ENCODE measurements at regions not wholly inside any gene's neighbourhood (a gene's known extent, or its start where the extent isn't known, plus 50 kb on each side); places are given as distances from the start of the nearest gene placed in this dataset.

DNA sequence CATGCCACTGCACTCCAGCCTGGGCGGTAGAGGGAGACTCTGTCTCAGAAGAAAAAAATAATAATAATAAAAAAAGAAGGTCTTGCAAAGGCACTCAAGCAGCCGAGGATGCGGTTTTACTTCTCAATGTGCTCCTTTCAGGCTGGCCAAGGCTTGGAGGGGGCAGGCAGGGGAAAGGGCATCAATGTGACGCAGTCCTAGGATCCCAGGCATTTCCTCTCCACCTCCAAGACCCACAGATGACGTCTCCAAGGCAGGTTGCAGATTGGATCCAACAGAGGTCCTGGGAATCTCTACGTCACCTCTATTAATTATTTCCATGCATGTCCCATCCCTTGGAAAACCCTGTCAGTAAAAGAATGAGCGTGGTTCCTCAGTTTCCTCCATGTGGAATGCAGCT lies 56.2 kb downstream of the FAM43A start:
- BruUV-seq (replicated peaks): no TSS peak
- Histone ChIP-seq H2AFZ (ENCODE audit: low read length) (no peak overlapping the region), H3K9me3 (ENCODE audit: low read length) (no peaks in the 10 kb centered on the region), H3K4me2 (ENCODE audit: low read depth, low read length) (no peak overlapping the region), H3K9ac (ENCODE audit: insufficient read depth, low read depth, low read length) (no peak overlapping the region), H3K36me3 (replicated peaks in 1 of 2; ENCODE audit: control insufficient read depth in 1 of 2, insufficient read depth in 2 of 2, low read length in 2 of 2) (no peaks in the 10 kb centered on the region), H3K27ac (ENCODE audit: extremely low read length, insufficient read depth, low read length) (no peak overlapping the region), H3K4me3 (replicated peaks in 1 of 3; ENCODE audit: insufficient read depth in 1 of 3, low read depth in 2 of 3, low read length in 3 of 3) (no peak overlapping the region), H3K79me2 (ENCODE audit: insufficient read depth, low read length) (no peaks in the 10 kb centered on the region), H3K27me3 (ENCODE audit: control insufficient read depth in 1 of 2, insufficient read depth in 2 of 2, low read length in 2 of 2) (peaks cover 0 to 41% of the 10 kb centered on the region in 2 experiments; a peak in 4 of 5 replicates), H3K4me1 (ENCODE audit: insufficient read depth, low read length) (peaks cover 25% of the 10 kb centered on the region), H4K20me1 (ENCODE audit: insufficient read depth, low read length) (no peaks in the 10 kb centered on the region)
- ATAC-seq: no peak
- WGBS (ENCODE audit: low lambda C conversion rate): 45% methylated on average over 6 of the region's 7 CpGs
- in situ Hi-C loops (cut with HindIII; ENCODE audit: extremely low pct_ligation_motif_present, low pct_unique_long_range_greater_than_20kb) (loop anchor here (10.0 kb wide), 1 partner anchor 57 kb away; the partner anchor contains the start of gene FAM43A), intact Hi-C loops (cut with micrococcal nuclease; ENCODE audit: unreplicated experiment) (loop anchor here (10.0 kb wide), 1 partner anchor 57 kb away; the partner anchor contains the start of gene FAM43A)
- TF ChIP-seq CHD4 (IDR thresholded peaks at IDR 0.05; ENCODE audit: borderline replicate concordance, low read length) (no peak), ZBTB38 (CRISPR knock-in tag; IDR thresholded peaks at IDR 0.05) (no peak)
- ChIA-PET CTCF (ENCODE audit: low intra/inter-chr PET ratio, low total read pairs) (no interaction called here), POLR2A (no interaction called here)
- FAIRE-seq: no peak
- DNase-seq (ENCODE audit: low spot score): no peak

DNA sequence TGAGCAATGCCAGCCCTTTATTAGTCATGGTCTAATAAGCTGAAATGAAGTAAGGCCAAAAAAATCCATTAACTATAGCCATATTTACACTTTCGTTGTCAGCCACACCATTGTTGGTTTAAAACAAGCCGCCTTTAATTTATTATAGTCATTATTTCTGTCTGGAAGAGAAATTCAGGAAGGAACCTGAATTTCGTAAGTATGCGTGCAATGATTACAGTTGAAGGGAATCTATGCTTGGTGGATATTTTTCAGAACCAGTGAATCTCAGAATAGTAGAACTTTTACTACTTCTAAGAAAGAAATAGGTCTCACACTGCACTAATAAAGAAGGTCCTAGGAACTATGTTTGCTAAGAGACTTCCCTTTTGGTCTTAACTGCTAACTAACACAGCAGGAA lies 59.1 kb downstream of the FAM43A start:
- no peaks in the 10 kb centered on the region for H4K20me1 ChIP-seq (ENCODE audit: insufficient read depth, low read length)
- FAIRE-seq (no peak), ATAC-seq (no peak), DNase-seq (ENCODE audit: low spot score) (no peak)
- WGBS (ENCODE audit: low lambda C conversion rate): 28% methylated on average over 4 of the region's 4 CpGs
- H3K4me1 ChIP-seq (ENCODE audit: insufficient read depth, low read length): peaks cover 41% of the 10 kb centered on the region
- intact Hi-C loops (cut with micrococcal nuclease; ENCODE audit: unreplicated experiment): loop anchor here (10.0 kb wide), 1 partner anchor 60 kb away; the partner anchor contains the start of gene FAM43A
- ChIA-PET CTCF (ENCODE audit: low intra/inter-chr PET ratio, low total read pairs) (no interaction called here), POLR2A (no interaction called here)
- no peaks in the 10 kb centered on the region for H3K79me2 ChIP-seq (ENCODE audit: insufficient read depth, low read length)
- H3K36me3 ChIP-seq (replicated peaks in 1 of 2; ENCODE audit: control insufficient read depth in 1 of 2, insufficient read depth in 2 of 2, low read length in 2 of 2): no peaks in the 10 kb centered on the region
- H3K27me3 ChIP-seq (ENCODE audit: control insufficient read depth in 1 of 2, insufficient read depth in 2 of 2, low read length in 2 of 2): peaks cover 1 to 31% of the 10 kb centered on the region in 2 experiments; a peak in 3 of 5 replicates
- H3K4me2 ChIP-seq (ENCODE audit: low read depth, low read length): no peak overlapping the region
- no peak overlapping the region for H3K9ac ChIP-seq (ENCODE audit: insufficient read depth, low read depth, low read length)
- in situ Hi-C loops (cut with HindIII; ENCODE audit: extremely low pct_ligation_motif_present, low pct_unique_long_range_greater_than_20kb): loop anchor here (10.0 kb wide), 1 partner anchor 60 kb away; the partner anchor contains the start of gene FAM43A
- H3K9me3 ChIP-seq (ENCODE audit: low read length): no peaks in the 10 kb centered on the region
- no peak overlapping the region for H3K4me3 ChIP-seq (replicated peaks in 1 of 3; ENCODE audit: insufficient read depth in 1 of 3, low read depth in 2 of 3, low read length in 3 of 3)
- no peak overlapping the region for H2AFZ ChIP-seq (ENCODE audit: low read length)
- BruUV-seq (replicated peaks): no TSS peak
- H3K27ac ChIP-seq (ENCODE audit: extremely low read length, insufficient read depth, low read length): no peak overlapping the region
- TF ChIP-seq MEF2D (CRISPR knock-in tag; IDR thresholded peaks at IDR 0.05) (no peak), ZNF337 (CRISPR knock-in tag; IDR thresholded peaks at IDR 0.05; ENCODE audit: borderline replicate concordance, low read depth) (no peak), HMG20A (CRISPR knock-in tag; IDR thresholded peaks at IDR 0.05; ENCODE audit: borderline replicate concordance) (no peak), SUZ12 (IDR thresholded peaks at IDR 0.05; ENCODE audit: low read depth, low read length) (no peak), TBX3 (IDR thresholded peaks at IDR 0.05; ENCODE audit: borderline replicate concordance) (no peak), SP140L (CRISPR knock-in tag; IDR thresholded peaks at IDR 0.05; ENCODE audit: borderline replicate concordance) (no peak), ZNF138 (CRISPR knock-in tag; IDR thresholded peaks at IDR 0.05; ENCODE audit: low read depth) (no peak), ZNF550 (CRISPR knock-in tag; IDR thresholded peaks at IDR 0.05; ENCODE audit: borderline replicate concordance) (no peak)
- TF ChIP-seq, protein P1, sequence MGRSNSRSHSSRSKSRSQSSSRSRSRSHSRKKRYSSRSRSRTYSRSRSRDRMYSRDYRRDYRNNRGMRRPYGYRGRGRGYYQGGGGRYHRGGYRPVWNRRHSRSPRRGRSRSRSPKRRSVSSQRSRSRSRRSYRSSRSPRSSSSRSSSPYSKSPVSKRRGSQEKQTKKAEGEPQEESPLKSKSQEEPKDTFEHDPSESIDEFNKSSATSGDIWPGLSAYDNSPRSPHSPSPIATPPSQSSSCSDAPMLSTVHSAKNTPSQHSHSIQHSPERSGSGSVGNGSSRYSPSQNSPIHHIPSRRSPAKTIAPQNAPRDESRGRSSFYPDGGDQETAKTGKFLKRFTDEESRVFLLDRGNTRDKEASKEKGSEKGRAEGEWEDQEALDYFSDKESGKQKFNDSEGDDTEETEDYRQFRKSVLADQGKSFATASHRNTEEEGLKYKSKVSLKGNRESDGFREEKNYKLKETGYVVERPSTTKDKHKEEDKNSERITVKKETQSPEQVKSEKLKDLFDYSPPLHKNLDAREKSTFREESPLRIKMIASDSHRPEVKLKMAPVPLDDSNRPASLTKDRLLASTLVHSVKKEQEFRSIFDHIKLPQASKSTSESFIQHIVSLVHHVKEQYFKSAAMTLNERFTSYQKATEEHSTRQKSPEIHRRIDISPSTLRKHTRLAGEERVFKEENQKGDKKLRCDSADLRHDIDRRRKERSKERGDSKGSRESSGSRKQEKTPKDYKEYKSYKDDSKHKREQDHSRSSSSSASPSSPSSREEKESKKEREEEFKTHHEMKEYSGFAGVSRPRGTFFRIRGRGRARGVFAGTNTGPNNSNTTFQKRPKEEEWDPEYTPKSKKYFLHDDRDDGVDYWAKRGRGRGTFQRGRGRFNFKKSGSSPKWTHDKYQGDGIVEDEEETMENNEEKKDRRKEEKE (IDR thresholded peaks at IDR 0.05): no peak
- TF ChIP-seq, protein P2, sequence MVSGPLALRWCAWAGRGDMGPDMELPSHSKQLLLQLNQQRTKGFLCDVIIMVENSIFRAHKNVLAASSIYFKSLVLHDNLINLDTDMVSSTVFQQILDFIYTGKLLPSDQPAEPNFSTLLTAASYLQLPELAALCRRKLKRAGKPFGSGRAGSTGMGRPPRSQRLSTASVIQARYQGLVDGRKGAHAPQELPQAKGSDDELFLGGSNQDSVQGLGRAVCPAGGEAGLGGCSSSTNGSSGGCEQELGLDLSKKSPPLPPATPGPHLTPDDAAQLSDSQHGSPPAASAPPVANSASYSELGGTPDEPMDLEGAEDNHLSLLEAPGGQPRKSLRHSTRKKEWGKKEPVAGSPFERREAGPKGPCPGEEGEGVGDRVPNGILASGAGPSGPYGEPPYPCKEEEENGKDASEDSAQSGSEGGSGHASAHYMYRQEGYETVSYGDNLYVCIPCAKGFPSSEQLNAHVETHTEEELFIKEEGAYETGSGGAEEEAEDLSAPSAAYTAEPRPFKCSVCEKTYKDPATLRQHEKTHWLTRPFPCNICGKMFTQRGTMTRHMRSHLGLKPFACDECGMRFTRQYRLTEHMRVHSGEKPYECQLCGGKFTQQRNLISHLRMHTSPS (CRISPR knock-in tag; IDR thresholded peaks at IDR 0.05; ENCODE audit: low read depth): no peak
- TF ChIP-seq, protein P3, sequence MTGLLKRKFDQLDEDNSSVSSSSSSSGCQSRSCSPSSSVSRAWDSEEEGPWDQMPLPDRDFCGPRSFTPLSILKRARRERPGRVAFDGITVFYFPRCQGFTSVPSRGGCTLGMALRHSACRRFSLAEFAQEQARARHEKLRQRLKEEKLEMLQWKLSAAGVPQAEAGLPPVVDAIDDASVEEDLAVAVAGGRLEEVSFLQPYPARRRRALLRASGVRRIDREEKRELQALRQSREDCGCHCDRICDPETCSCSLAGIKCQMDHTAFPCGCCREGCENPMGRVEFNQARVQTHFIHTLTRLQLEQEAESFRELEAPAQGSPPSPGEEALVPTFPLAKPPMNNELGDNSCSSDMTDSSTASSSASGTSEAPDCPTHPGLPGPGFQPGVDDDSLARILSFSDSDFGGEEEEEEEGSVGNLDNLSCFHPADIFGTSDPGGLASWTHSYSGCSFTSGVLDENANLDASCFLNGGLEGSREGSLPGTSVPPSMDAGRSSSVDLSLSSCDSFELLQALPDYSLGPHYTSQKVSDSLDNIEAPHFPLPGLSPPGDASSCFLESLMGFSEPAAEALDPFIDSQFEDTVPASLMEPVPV (CRISPR knock-in tag; IDR thresholded peaks at IDR 0.05): no peak
